ENCODE measurements at regions not wholly inside any gene's neighbourhood (a gene's known extent, or its start where the extent isn't known, plus 50 kb on each side); places are given as distances from the start of the nearest gene placed in this dataset.

DNA sequence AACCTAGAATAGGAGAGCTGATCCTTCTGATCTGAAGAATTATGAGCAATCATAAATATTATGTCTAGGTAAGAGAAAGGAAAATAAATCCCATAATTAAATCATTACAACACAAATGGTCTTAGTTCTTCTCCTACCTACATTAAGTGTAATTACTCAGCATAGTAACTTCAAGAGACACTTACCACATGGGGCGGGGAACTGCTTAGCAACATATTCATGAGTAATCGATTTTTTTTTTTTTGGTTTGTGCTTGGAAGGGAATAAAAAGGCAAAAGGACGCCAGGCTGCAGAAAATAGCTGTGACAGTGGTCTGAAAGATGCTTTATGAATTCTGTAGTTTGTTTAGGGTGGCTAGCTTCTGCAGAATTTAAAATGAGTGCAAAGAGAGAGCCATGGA lies 103.3 kb upstream of the HTR2A start:
- TF ChIP-seq EZH2 (IDR thresholded peaks at IDR 0.05; ENCODE audit: insufficient read depth, low read length) (no peak), CTCF (IDR thresholded peaks at IDR 0.05; ENCODE audit: insufficient read depth, low read depth, low read length) (no peak)

All from astrocyte (in vitro differentiated cells and primary cell).